HL-60 (cell line): ENCODE measurements at regions not wholly inside any gene's neighbourhood (a gene's known extent, or its start where the extent isn't known, plus 50 kb on each side); places are given as distances from the start of the nearest gene placed in this dataset.

Experiments
- DNase-seq, 2 experiments: peaks; one replicate each; pipeline ENCODE4 v3.0.0-alpha.2; 2010 to 2020; ENCODE audit warnings: low read depth in 1 of 2, low spot score in 1 of 2
- H3K27ac ChIP-seq: fragments of 250-450 bp; sonication (Bioruptor Pico); replicated peaks from 2 replicates; pipeline ENCODE4 v1.5.1; 2020; ENCODE audit warnings: mild to moderate bottlenecking, moderate library complexity
- H3K27me3 ChIP-seq: fragments of 250-450 bp; sonication (Bioruptor Pico); 2 replicates; pipeline ENCODE4 v1.5.1; 2021; ENCODE audit warnings: mild to moderate bottlenecking, moderate library complexity; ENCODE audit not compliant: insufficient read depth, poor library complexity, severe bottlenecking
- H3K4me3 ChIP-seq: replicated peaks from 2 replicates; pipeline ENCODE4 v1.5.1; 2011; ENCODE audit warnings: mild to moderate bottlenecking, control low read depth, low read length; ENCODE audit not compliant: insufficient read depth
- GABPA ChIP-seq: IDR thresholded peaks from 2 replicates; pipeline ENCODE4 v1.6.1; 2012; ENCODE audit warnings: low read depth
- POLR2AphosphoS5 ChIP-seq: IDR thresholded peaks from 2 replicates; pipeline ENCODE4 v1.6.1; 2012; ENCODE audit warnings: low read depth
- SPI1 ChIP-seq: IDR thresholded peaks from 2 replicates; pipeline ENCODE4 v1.6.1; 2012; ENCODE audit warnings: low read depth, mild to moderate bottlenecking, borderline replicate concordance
- TF ChIP-seq, protein P1 (sequence below): IDR thresholded peaks from one replicate; pipeline ENCODE4 v1.5.1; 2011; ENCODE audit warnings: low read length, control low read depth, inconsistent platforms; ENCODE audit not compliant: insufficient read depth
- TF ChIP-seq, protein P2 (sequence below): IDR thresholded peaks from 2 replicates; pipeline ENCODE4 v1.6.1; 2012; ENCODE audit warnings: low read depth; ENCODE audit not compliant: insufficient replicate concordance

DNA sequence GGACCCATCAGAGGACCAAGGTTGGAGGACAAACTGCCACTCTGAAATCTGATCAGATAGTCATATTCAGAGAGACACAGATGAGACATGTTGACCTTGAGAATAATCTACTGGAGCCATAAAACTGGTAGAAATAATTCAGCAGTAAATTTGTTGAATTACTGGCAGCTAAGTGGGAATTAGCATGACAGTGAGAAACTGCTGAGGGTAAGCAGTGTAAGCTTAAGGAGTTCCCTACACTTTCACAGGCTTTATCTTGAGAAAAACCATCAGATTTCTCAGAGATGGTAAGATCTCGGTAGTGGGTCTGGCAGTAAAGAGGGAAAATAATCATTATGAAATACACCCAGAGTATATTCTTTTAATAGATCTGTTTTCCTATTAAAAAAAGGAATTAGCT, 213.7 kb downstream of the TECRL start:
- Histone ChIP-seq H3K4me3 (no peak overlapping the region), H3K27me3 (no peaks in the 10 kb centered on the region), H3K27ac (no peak overlapping the region)
- TF ChIP-seq SPI1 (no peak), POLR2AphosphoS5 (no peak), GABPA (no peak)
- TF ChIP-seq, protein P1, sequence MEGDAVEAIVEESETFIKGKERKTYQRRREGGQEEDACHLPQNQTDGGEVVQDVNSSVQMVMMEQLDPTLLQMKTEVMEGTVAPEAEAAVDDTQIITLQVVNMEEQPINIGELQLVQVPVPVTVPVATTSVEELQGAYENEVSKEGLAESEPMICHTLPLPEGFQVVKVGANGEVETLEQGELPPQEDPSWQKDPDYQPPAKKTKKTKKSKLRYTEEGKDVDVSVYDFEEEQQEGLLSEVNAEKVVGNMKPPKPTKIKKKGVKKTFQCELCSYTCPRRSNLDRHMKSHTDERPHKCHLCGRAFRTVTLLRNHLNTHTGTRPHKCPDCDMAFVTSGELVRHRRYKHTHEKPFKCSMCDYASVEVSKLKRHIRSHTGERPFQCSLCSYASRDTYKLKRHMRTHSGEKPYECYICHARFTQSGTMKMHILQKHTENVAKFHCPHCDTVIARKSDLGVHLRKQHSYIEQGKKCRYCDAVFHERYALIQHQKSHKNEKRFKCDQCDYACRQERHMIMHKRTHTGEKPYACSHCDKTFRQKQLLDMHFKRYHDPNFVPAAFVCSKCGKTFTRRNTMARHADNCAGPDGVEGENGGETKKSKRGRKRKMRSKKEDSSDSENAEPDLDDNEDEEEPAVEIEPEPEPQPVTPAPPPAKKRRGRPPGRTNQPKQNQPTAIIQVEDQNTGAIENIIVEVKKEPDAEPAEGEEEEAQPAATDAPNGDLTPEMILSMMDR: no peak
- DNase-seq: no peak

DNA sequence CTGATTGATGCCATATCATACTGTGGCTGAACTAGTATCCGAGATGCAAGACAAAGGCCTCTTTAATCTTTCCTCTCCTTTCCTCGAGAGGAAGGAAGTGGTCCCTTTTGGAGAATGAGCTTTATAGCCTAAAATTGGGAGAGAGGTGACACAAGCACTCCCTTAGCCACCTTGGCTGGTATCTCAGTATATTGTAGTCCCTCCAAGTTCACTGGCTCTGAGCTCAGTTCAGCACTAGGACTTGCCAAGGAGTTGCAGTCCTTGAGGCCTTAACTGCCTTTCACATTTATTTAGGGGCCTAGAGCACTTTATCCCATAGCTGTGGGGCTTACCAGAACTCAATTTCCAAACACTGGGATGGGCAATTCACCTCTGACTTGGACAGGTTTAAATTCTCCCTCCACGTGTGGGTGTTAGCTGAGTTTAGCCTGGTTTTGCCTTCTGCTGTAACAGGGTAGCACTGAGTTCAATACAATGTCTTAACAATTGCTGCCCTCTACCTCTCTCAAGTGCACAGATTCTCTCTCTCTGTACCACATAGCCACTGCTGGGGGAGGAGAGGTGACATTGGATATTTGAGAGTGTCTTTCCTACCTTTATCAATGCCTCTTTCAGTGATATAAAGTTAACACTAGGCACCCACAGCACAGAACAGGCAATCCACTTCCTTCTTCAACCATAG, 216.4 kb downstream of the TECRL start:
- no peaks in the 10 kb centered on the region for H3K27me3 ChIP-seq
- no peak for DNase-seq
- H3K27ac ChIP-seq: no peak overlapping the region
- no peak overlapping the region for H3K4me3 ChIP-seq
- TF ChIP-seq POLR2AphosphoS5: no peak
- TF ChIP-seq, protein P1: no peak
- TF ChIP-seq, protein P2, sequence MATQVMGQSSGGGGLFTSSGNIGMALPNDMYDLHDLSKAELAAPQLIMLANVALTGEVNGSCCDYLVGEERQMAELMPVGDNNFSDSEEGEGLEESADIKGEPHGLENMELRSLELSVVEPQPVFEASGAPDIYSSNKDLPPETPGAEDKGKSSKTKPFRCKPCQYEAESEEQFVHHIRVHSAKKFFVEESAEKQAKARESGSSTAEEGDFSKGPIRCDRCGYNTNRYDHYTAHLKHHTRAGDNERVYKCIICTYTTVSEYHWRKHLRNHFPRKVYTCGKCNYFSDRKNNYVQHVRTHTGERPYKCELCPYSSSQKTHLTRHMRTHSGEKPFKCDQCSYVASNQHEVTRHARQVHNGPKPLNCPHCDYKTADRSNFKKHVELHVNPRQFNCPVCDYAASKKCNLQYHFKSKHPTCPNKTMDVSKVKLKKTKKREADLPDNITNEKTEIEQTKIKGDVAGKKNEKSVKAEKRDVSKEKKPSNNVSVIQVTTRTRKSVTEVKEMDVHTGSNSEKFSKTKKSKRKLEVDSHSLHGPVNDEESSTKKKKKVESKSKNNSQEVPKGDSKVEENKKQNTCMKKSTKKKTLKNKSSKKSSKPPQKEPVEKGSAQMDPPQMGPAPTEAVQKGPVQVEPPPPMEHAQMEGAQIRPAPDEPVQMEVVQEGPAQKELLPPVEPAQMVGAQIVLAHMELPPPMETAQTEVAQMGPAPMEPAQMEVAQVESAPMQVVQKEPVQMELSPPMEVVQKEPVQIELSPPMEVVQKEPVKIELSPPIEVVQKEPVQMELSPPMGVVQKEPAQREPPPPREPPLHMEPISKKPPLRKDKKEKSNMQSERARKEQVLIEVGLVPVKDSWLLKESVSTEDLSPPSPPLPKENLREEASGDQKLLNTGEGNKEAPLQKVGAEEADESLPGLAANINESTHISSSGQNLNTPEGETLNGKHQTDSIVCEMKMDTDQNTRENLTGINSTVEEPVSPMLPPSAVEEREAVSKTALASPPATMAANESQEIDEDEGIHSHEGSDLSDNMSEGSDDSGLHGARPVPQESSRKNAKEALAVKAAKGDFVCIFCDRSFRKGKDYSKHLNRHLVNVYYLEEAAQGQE: no peak
- TF ChIP-seq GABPA: no peak
- no peak for TF ChIP-seq SPI1

DNA sequence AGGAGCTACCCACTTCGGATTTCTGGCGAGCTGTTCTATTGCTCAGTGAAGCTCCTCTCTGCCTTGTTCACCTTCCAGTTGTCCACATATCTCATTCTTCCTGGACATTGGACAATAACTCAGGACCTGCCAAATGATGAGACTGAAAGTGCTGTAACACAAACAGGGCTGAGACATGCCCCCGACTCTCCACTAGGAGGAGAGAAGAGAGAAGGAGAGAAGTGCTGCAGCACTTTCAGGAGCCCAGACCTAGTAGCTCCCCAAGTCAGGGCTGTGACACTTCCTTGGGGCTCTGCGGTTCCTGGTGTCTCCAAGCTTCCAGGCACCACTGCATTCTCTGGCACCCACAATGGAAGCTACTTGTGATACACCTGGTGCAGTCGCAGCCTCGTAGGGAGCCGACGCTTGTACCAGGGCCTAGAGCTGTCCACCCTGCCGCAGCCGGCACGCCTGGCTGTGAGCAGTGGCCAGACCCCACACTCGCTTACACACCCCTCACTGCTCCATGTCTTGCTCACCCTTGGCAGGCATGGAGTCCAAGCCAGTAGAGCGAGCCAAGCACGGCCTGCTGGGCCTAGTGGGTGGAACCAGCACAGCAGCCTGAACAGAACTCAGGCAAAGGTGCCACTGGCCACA, 234.9 kb downstream of the TECRL start:
- no peak overlapping the region for H3K27ac ChIP-seq
- no peak for DNase-seq
- H3K4me3 ChIP-seq: no peak overlapping the region
- no peaks in the 10 kb centered on the region for H3K27me3 ChIP-seq
- TF ChIP-seq POLR2AphosphoS5 (no peak), GABPA (no peak), SPI1 (no peak)
- TF ChIP-seq, protein P2: no peak
- TF ChIP-seq, protein P1: no peak
